NCI-H2107 treated with DMSO at 0.1 percent for 48 hours (cell line): ENCODE measurements at regions not wholly inside any gene's neighbourhood (a gene's known extent, or its start where the extent isn't known, plus 50 kb on each side); places are given as distances from the start of the nearest gene placed in this dataset.

ENCODE experiments used
- DNase-seq: peaks from one replicate; lab custom pipeline; 2025; ENCODE audit not compliant: unreplicated experiment; lab: John Stamatoyannopoulos, UW

- no peak for DNase-seq
These were observed 195.7 kb downstream of the GASK1B start for GRCh38 chr4:157977086-157977485.

GRCh38 chr4:157973297-157973696 lies 199.5 kb downstream of the GASK1B start:
- DNase-seq, result no peak

- DNase-seq, result no peak
These were observed 208.4 kb downstream of the GASK1B start for GRCh38 chr4:157964463-157964862.

GRCh38 chr4:157961229-157961990 lies 211.4 kb downstream of the GASK1B start:
- DNase-seq, result no peak

- no peak for DNase-seq
These were observed 214.9 kb downstream of the GASK1B start for GRCh38 chr4:157957905-157958304.

GRCh38 chr4:157942017-157942416 lies 230.8 kb downstream of the GASK1B start:
- no peak for DNase-seq

GRCh38 chr4:157934151-157934550 lies 238.7 kb downstream of the GASK1B start:
- no peak for DNase-seq

- no peak for DNase-seq
These were observed 239.9 kb downstream of the GASK1B start for GRCh38 chr4:157932936-157933335.

- DNase-seq, result no peak
These were observed 243.3 kb downstream of the GASK1B start for GRCh38 chr4:157929486-157929885.

GRCh38 chr4:157918036-157918832 lies 254.6 kb downstream of the GASK1B start:
- no peak for DNase-seq

GRCh38 chr4:157912212-157912611 lies 260.6 kb downstream of the GASK1B start:
- DNase-seq, result no peak

GRCh38 chr4:157911662-157912061 lies 261.2 kb downstream of the GASK1B start:
- no peak for DNase-seq

- no peak for DNase-seq
These were observed 264.1 kb downstream of the GASK1B start for GRCh38 chr4:157908691-157909090.

- DNase-seq, result no peak
These were observed 264.8 kb downstream of the GASK1B start for GRCh38 chr4:157908031-157908430.

- DNase-seq, result no peak
These were observed 265.4 kb downstream of the GASK1B start for GRCh38 chr4:157907226-157907946.

GRCh38 chr4:157898836-157899605 lies 273.8 kb downstream of the GASK1B start:
- no peak for DNase-seq

- DNase-seq, result no peak
These were observed 274.9 kb downstream of the GASK1B start for GRCh38 chr4:157897855-157898370.

GRCh38 chr4:157896726-157897125 lies 276.1 kb downstream of the GASK1B start:
- DNase-seq, result no peak

GRCh38 chr4:157895205-157895604 lies 277.6 kb downstream of the GASK1B start:
- no peak for DNase-seq

- DNase-seq, result no peak
These were observed 283.0 kb downstream of the GASK1B start for GRCh38 chr4:157889788-157890187.

GRCh38 chr4:157888281-157888680 lies 284.5 kb downstream of the GASK1B start:
- no peak for DNase-seq
